MCF 10A (cell line): ENCODE measurements at regions not wholly inside any gene's neighbourhood (a gene's known extent, or its start where the extent isn't known, plus 50 kb on each side); places are given as distances from the start of the nearest gene placed in this dataset.

Experiments used
- BruUV-seq: library from RNA; stranded (reverse); fragments of 400-500 nt; replicated peaks from 2 replicates; lab custom pipeline; 2021; lab: Mats Ljungman, UMichigan
- CTCF ChIA-PET: fragments of 300-600 bp; sonication (Branson Sonifier 250); formaldehyde crosslinking; extraction: SDS; loops from one replicate; lab custom pipeline; 2021; ENCODE audit warnings: antibody characterized with exemption, inconsistent platforms; lab: Yijun Ruan, JAX
- POLR2A ChIA-PET: fragments of 300-600, 350-650 bp; sonication (Branson Sonifier 250); formaldehyde crosslinking; extraction: SDS; loops from one replicate; lab custom pipeline; 2020; ENCODE audit warnings: antibody characterized with exemption, inconsistent platforms; lab: Yijun Ruan, JAX
- DNase-seq: peaks from one replicate; pipeline ENCODE4 v3.0.0-alpha.2; 2018; ENCODE audit not compliant: unreplicated experiment
- H3K27ac Mint-ChIP-seq: one replicate; pipeline ENCODE4 v1.8.0; 2022; ENCODE audit warnings: mild to moderate bottlenecking, low read depth, mixed read lengths; ENCODE audit not compliant: unreplicated experiment
- H3K27me3 Mint-ChIP-seq: one replicate; pipeline ENCODE4 v1.8.0; 2022; ENCODE audit warnings: mixed read lengths; ENCODE audit not compliant: insufficient read depth, unreplicated experiment
- H3K36me3 Mint-ChIP-seq: one replicate; pipeline ENCODE4 v1.8.0; 2022; ENCODE audit warnings: mild to moderate bottlenecking, moderate library complexity, mixed read lengths; ENCODE audit not compliant: insufficient read depth, unreplicated experiment
- H3K4me1 Mint-ChIP-seq: one replicate; pipeline ENCODE4 v1.8.0; 2022; ENCODE audit warnings: mixed read lengths; ENCODE audit not compliant: insufficient read depth, unreplicated experiment
- H3K4me3 Mint-ChIP-seq: one replicate; pipeline ENCODE4 v1.8.0; 2022; ENCODE audit warnings: mild to moderate bottlenecking, moderate library complexity, mixed read lengths; ENCODE audit not compliant: unreplicated experiment
- H3K9me3 Mint-ChIP-seq: one replicate; pipeline ENCODE4 v1.8.0; 2022; ENCODE audit warnings: mixed read lengths; ENCODE audit not compliant: unreplicated experiment
- CTCF ChIP-seq: fragments of 200-600 bp; IDR thresholded peaks from one replicate; pipeline ENCODE4 v1.8.0; 2022; ENCODE audit warnings: antibody characterized with exemption, mild to moderate bottlenecking; ENCODE audit not compliant: unreplicated experiment
- intact Hi-C: fragments of 100-400 bp; cut with micrococcal nuclease; formaldehyde crosslinking; loops from 2 replicates; pipeline ENCODE4 v1.14.1; 2022

GRCh38 chr9:13902286-13903066 lies 411.5 kb downstream of the NFIB start:
- DNase-seq: no peak
- no peak for TF ChIP-seq CTCF
- Mint-ChIP-seq H3K27ac (peak overlapping the region; percentile 98), H3K4me3 (no peak overlapping the region), H3K27me3 (no peaks in the 10 kb centered on the region), H3K4me1 (peaks cover 46% of the 10 kb centered on the region), H3K9me3 (no peaks in the 10 kb centered on the region), H3K36me3 (no peaks in the 10 kb centered on the region)
- no TSS peak for BruUV-seq
- ChIA-PET CTCF (no interaction called here), POLR2A (no interaction called here)
- intact Hi-C loops: no loop called here

- Mint-ChIP-seq H3K9me3 (no peaks in the 10 kb centered on the region), H3K27me3 (no peaks in the 10 kb centered on the region), H3K4me1 (peaks cover 46% of the 10 kb centered on the region), H3K36me3 (no peaks in the 10 kb centered on the region), H3K27ac (peak overlapping the region; percentile 98), H3K4me3 (no peak overlapping the region)
- ChIA-PET POLR2A (interaction anchor here (0.6 to 3.3 kb wide), 12 partner anchors 14 to 414 kb away, joined by 3 to 26 read pairs (median 4); no protein-coding TSS in a partner anchor), CTCF (no interaction called here)
- TF ChIP-seq CTCF: no peak
- intact Hi-C loops: no loop called here
- no TSS peak for BruUV-seq
- DNase-seq: peak; percentile 48
These were observed 412.8 kb downstream of the NFIB start for GRCh38 chr9:13901176-13901575.

GRCh38 chr9:13900449-13900848 lies 413.5 kb downstream of the NFIB start:
- CTCF ChIA-PET: interaction anchor here (0.6 to 1.4 kb wide), 3 partner anchors 9 to 1197 kb away, joined by 3 read pairs; no protein-coding TSS in a partner anchor
- POLR2A ChIA-PET: interaction anchor here (0.6 to 3.3 kb wide), 25 partner anchors 9 to 414 kb away, joined by 3 to 26 read pairs (median 4); no protein-coding TSS in a partner anchor
- Mint-ChIP-seq H3K4me3 (no peak overlapping the region), H3K36me3 (no peaks in the 10 kb centered on the region), H3K27me3 (no peaks in the 10 kb centered on the region), H3K27ac (peak overlapping the region; percentile 98), H3K9me3 (no peaks in the 10 kb centered on the region), H3K4me1 (peaks cover 50% of the 10 kb centered on the region)
- intact Hi-C loops: no loop called here
- DNase-seq: peak; percentile 97
- no TSS peak for BruUV-seq
- TF ChIP-seq CTCF: no peak

- peak; percentile 65 for DNase-seq
- H3K9me3 Mint-ChIP-seq: no peaks in the 10 kb centered on the region
- ChIA-PET POLR2A (interaction anchor here (0.6 to 3.3 kb wide), 21 partner anchors 9 to 415 kb away, joined by 3 to 26 read pairs (median 4); no protein-coding TSS in a partner anchor), CTCF (interaction anchor here (0.6 to 1.4 kb wide), 3 partner anchors 9 to 1197 kb away, joined by 3 read pairs; no protein-coding TSS in a partner anchor)
- H3K27ac Mint-ChIP-seq: peak overlapping the region; percentile 98
- H3K4me1 Mint-ChIP-seq: peaks cover 54% of the 10 kb centered on the region
- H3K4me3 Mint-ChIP-seq: no peak overlapping the region
- H3K27me3 Mint-ChIP-seq: no peaks in the 10 kb centered on the region
- intact Hi-C loops: no loop called here
- no peaks in the 10 kb centered on the region for H3K36me3 Mint-ChIP-seq
- no TSS peak for BruUV-seq
- no peak for TF ChIP-seq CTCF
These were observed 414.0 kb downstream of the NFIB start for GRCh38 chr9:13899924-13900323.
